ENCODE measurements at regions not wholly inside any gene's neighbourhood (a gene's known extent, or its start where the extent isn't known, plus 50 kb on each side); places are given as distances from the start of the nearest gene placed in this dataset.

GRCh38 chr7:26551740-26552139 is 260.1 kb downstream of the SNX10 start:
- TF ChIP-seq YY1 (IDR thresholded peaks at IDR 0.05; ENCODE audit: low read depth, low read length) (no peak), TCF12 (IDR thresholded peaks at IDR 0.05; ENCODE audit: low read depth, low read length) (no peak), MYC (IDR thresholded peaks at IDR 0.05; ENCODE audit: insufficient read depth, insufficient read length, insufficient replicate concordance, low read length, severe bottlenecking) (no peak), CTCF (IDR thresholded peaks at IDR 0.05 in 2 of 3, conservative IDR thresholded peaks at IDR 0.05 in 1 of 3; ENCODE audit: control insufficient read depth in 2 of 3, extremely low read depth in 1 of 3, insufficient read depth in 1 of 3, low read depth in 3 of 3, low read length in 3 of 3) (no peak), EZH2 (IDR thresholded peaks at IDR 0.05; ENCODE audit: borderline replicate concordance, control insufficient read depth, low read depth, low read length) (no peak), SRF (IDR thresholded peaks at IDR 0.05; ENCODE audit: low read depth in 2 of 2, low read length in 2 of 2) (no peak)

All from GM12878 (cell line).